ENCODE measurements at regions not wholly inside any gene's neighbourhood (a gene's known extent, or its start where the extent isn't known, plus 50 kb on each side); places are given as distances from the start of the nearest gene placed in this dataset.
"Not testable (repeated sequence)": the region's sequence is repeated elsewhere in the genome, so short reads cannot be mapped to it uniquely, and the experiment has no call there.

- DNase-seq (ENCODE audit: low spot score), result not testable (repeated sequence)
Measured at GRCh38 chr11:71126401-71126800, 126.0 kb downstream of the SHANK2 start.

GRCh38 chr11:71125150-71125549, 127.2 kb downstream of the SHANK2 start:
- no peak for DNase-seq (ENCODE audit: low spot score)

GRCh38 chr11:71124127-71124526, 128.2 kb downstream of the SHANK2 start:
- DNase-seq (ENCODE audit: low spot score), result no peak

- DNase-seq (ENCODE audit: low spot score), result peak; percentile 91
Measured at GRCh38 chr11:71120471-71120896, 131.9 kb downstream of the SHANK2 start.

- no peak for DNase-seq (ENCODE audit: low spot score)
Measured at GRCh38 chr11:71119656-71120269, 132.6 kb downstream of the SHANK2 start.

GRCh38 chr11:71118671-71119250, 133.6 kb downstream of the SHANK2 start:
- no peak for DNase-seq (ENCODE audit: low spot score)

- DNase-seq (ENCODE audit: low spot score), result no peak
Measured at GRCh38 chr11:71117311-71117710, 135.1 kb downstream of the SHANK2 start.

GRCh38 chr11:71116693-71117040, 135.7 kb downstream of the SHANK2 start:
- no peak for DNase-seq (ENCODE audit: low spot score)

GRCh38 chr11:71115770-71116692, 136.3 kb downstream of the SHANK2 start:
- no peak for DNase-seq (ENCODE audit: low spot score)

- no peak for DNase-seq (ENCODE audit: low spot score)
Measured at GRCh38 chr11:71114124-71114851, 138.1 kb downstream of the SHANK2 start.

GRCh38 chr11:71112990-71113389, 139.4 kb downstream of the SHANK2 start:
- no peak for DNase-seq (ENCODE audit: low spot score)

- DNase-seq (ENCODE audit: low spot score), result no peak
Measured at GRCh38 chr11:71112454-71112853, 139.9 kb downstream of the SHANK2 start.

- no peak for DNase-seq (ENCODE audit: low spot score)
Measured at GRCh38 chr11:71109586-71109985, 142.8 kb downstream of the SHANK2 start.

- no peak for DNase-seq (ENCODE audit: low spot score)
Measured at GRCh38 chr11:71109186-71109585, 143.2 kb downstream of the SHANK2 start.

- no peak for DNase-seq (ENCODE audit: low spot score)
Measured at GRCh38 chr11:71108013-71108865, 144.1 kb downstream of the SHANK2 start.

- no peak for DNase-seq (ENCODE audit: low spot score)
Measured at GRCh38 chr11:71106671-71107070, 145.7 kb downstream of the SHANK2 start.

GRCh38 chr11:71103266-71103665, 149.1 kb downstream of the SHANK2 start:
- no peak for DNase-seq (ENCODE audit: low spot score)

GRCh38 chr11:71102251-71102995, 150.0 kb downstream of the SHANK2 start:
- DNase-seq (ENCODE audit: low spot score), result no peak

GRCh38 chr11:71101606-71102005, 150.8 kb downstream of the SHANK2 start:
- DNase-seq (ENCODE audit: low spot score), result no peak

- no peak for DNase-seq (ENCODE audit: low spot score)
Measured at GRCh38 chr11:71101046-71101445, 151.3 kb downstream of the SHANK2 start.

- DNase-seq (ENCODE audit: low spot score), result no peak
Measured at GRCh38 chr11:71098776-71099175, 153.6 kb downstream of the SHANK2 start.

All from HuH-7 (cell line).